Fibroblast of skin of back (primary cell): ENCODE measurements at regions not wholly inside any gene's neighbourhood (a gene's known extent, or its start where the extent isn't known, plus 50 kb on each side); places are given as distances from the start of the nearest gene placed in this dataset.

Experiments used
- DNase-seq: peaks from one replicate; pipeline ENCODE4 v3.0.0-alpha.2; 2013

DNA sequence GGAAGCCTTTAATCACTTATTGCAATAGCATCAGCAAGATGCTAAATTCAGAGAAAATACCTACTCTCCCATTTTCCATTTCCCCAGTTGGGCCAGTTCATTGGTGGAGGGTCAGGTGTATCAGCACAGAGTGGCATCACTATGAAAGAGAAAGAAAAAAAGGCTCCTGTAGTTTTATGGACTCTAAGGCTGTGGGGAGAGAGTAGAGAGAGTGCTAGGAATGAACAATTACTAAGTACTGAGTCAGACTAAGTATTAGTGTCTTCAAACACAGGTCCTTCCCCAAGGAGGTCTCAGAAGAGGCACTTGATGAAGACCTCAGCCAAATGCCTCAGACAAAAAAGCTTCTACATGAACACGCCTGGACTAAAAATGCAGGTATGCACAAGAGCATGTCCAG is 1061.9 kb downstream of the FSTL5 start:
- DNase-seq: no peak

DNA sequence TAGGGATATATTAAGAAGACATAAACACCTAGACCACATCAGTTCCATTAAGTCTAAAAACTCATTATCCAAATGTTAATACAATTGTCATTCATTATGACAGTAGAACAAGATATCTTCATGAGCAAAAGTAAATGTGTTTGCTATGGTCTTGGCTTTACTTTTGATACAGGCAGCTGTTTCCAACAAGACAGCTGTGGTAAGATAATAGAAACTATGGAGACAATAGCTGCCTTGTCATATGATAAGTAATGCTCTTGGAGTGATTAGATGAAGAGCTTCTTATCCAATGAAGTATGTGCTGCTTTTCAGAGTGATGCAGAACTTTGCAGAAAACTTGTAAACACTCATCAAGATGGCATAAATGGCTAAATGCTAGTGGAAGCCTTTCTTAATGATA is 1066.0 kb downstream of the FSTL5 start:
- no peak for DNase-seq

DNA sequence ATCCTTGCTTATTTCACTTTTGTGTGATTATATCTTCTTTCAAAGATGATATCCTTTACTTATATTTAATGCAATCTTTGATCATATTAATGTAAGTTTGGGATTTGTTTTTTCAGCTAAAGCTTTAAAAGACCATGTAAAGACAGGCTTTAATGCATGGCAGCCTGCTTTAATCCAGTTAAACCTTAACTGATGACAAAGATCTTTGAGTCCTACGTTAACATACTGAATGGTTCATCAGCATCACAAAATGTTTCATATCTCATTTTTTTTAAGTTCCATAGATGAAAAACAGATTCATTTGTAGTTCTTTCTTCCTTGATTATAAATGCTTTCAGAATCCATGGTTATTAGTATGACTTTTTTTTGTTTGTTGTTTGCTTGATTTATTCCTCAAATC is 1102.8 kb downstream of the FSTL5 start:
- DNase-seq: no peak
